Fibroblast of lung (primary cell): ENCODE measurements at regions not wholly inside any gene's neighbourhood (a gene's known extent, or its start where the extent isn't known, plus 50 kb on each side); places are given as distances from the start of the nearest gene placed in this dataset.

Experiments
- CTCF ChIP-seq, 2 donors: IDR thresholded peaks in 1 of 2; conservative IDR thresholded peaks in 1 of 2; 1 replicate in 1 of 2; 2 replicates in 1 of 2; pipeline ENCODE4 v1.5.1; 2011 to 2012; ENCODE audit warnings: low read length in 2 of 2, control low read depth in 1 of 2, inconsistent platforms in 1 of 2, low read depth in 1 of 2, mild to moderate bottlenecking in 1 of 2
- EZH2 ChIP-seq: IDR thresholded peaks from 2 replicates; pipeline ENCODE4 v1.5.1; 2012; ENCODE audit warnings: low read length, control low read depth, mild to moderate bottlenecking; ENCODE audit errors: missing control alignments

- TF ChIP-seq CTCF (conservative IDR thresholded peaks at IDR 0.05 in 1 of 2, IDR thresholded peaks at IDR 0.05 in 1 of 2; ENCODE audit: low read depth in 1 of 2, low read length in 2 of 2) (no peak), EZH2 (no peak)
Observed at GRCh38 chr14:65180725-65181025, 78.4 kb upstream of the MAX start.
